Body of pancreas (tissue), 4 donors: ENCODE measurements at regions not wholly inside any gene's neighbourhood (a gene's known extent, or its start where the extent isn't known, plus 50 kb on each side); places are given as distances from the start of the nearest gene placed in this dataset.

Source experiments
- CTCF ChIP-seq, 7 experiments: fragments of 450-650 bp in 4 of 7; fragments of 200-600 bp in 3 of 7; sonication (generic) in 3 of 7; IDR thresholded peaks; one replicate each; pipeline ENCODE4 v1.5.1; 2016 to 2019; ENCODE audit warnings: antibody characterized with exemption in 7 of 7
- POLR2A ChIP-seq, 3 donors: fragments of 450-650 bp; IDR thresholded peaks; one replicate each; pipeline ENCODE4 v1.6.1; 2016; ENCODE audit warnings: antibody characterized with exemption in 3 of 3, mild to moderate bottlenecking in 2 of 3

GRCh38 chr15:97026781-97027180, 696.3 kb downstream of the NR2F2 start:
- no peak for TF ChIP-seq CTCF (IDR thresholded peaks at IDR 0.05)
- TF ChIP-seq POLR2A (IDR thresholded peaks at IDR 0.05), result no peak
